Stomach smooth muscle (tissue), 2 donors: ENCODE measurements at regions not wholly inside any gene's neighbourhood (a gene's known extent, or its start where the extent isn't known, plus 50 kb on each side); places are given as distances from the start of the nearest gene placed in this dataset.
"Not testable (repeated sequence)": the region's sequence is repeated elsewhere in the genome, so short reads cannot be mapped to it uniquely, and the experiment has no call there.

Source experiments
- H3K27ac ChIP-seq: one replicate; pipeline ENCODE4 v1.7.0; 2013; ENCODE audit warnings: mild to moderate bottlenecking, low read length, inconsistent platforms
- H3K27me3 ChIP-seq, 2 donors: one replicate each; pipeline ENCODE4 v1.7.0; 2013; ENCODE audit warnings: low read length in 2 of 2; ENCODE audit not compliant: insufficient read depth in 2 of 2, control insufficient read depth in 1 of 2
- H3K36me3 ChIP-seq, 2 donors: one replicate each; pipeline ENCODE4 v1.7.0; 2013; ENCODE audit warnings: low read length in 2 of 2; ENCODE audit not compliant: control insufficient read depth in 2 of 2, insufficient read depth in 2 of 2
- H3K4me1 ChIP-seq: one replicate; pipeline ENCODE4 v1.7.0; 2013; ENCODE audit warnings: low read length; ENCODE audit not compliant: control insufficient read depth, insufficient read depth
- H3K4me3 ChIP-seq, 2 donors: one replicate each; pipeline ENCODE4 v1.7.0; 2013; ENCODE audit warnings: low read length in 2 of 2
- H3K9ac ChIP-seq, 2 donors: one replicate each; pipeline ENCODE4 v1.7.0; 2013; ENCODE audit warnings: low read length in 2 of 2, mild to moderate bottlenecking in 1 of 2
- H3K9me3 ChIP-seq, 2 donors: one replicate each; pipeline ENCODE4 v1.7.0; 2013; ENCODE audit warnings: low read length in 2 of 2; ENCODE audit not compliant: control insufficient read depth in 2 of 2
- donor health status: healthy.
- donor health status: Pancreatic carcinoma.

- H3K27me3 ChIP-seq, H3K9me3 ChIP-seq, H3K9ac ChIP-seq, H3K27ac ChIP-seq, H3K36me3 ChIP-seq, H3K4me3 ChIP-seq, H3K4me1 ChIP-seq: not testable (repeated sequence)
Observed at GRCh38 chr7:32816409-32816948, 75.1 kb downstream of the KBTBD2 start.

DNA sequence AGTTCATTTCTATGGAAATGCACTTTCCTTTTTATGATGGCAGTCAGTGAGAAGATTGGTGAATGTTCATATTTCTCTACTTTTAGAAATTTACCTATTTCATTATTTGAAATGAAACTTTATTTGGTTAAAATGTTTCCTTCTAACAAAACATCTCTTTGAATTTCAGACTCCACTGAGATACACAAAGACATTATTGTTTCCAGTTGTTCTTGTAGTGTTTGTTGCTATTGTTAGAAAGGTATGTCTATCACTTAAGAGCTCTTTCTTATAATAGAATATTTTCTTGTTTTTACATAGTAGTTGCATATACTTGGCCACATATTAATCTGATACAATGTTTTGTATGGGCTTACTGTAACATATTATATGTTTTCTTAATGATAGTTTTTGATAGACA, 76.8 kb downstream of the KBTBD2 start:
- H3K27me3 ChIP-seq, H3K9ac ChIP-seq, H3K9me3 ChIP-seq, H3K36me3 ChIP-seq, H3K27ac ChIP-seq, H3K4me1 ChIP-seq, H3K4me3 ChIP-seq: not testable (repeated sequence)

GRCh38 chr7:32809871-32810270, 81.7 kb downstream of the KBTBD2 start:
- H3K27me3 ChIP-seq = no peaks in the 10 kb centered on the region
- no peaks in the 10 kb centered on the region for H3K4me1 ChIP-seq
- no peak overlapping the region for H3K9ac ChIP-seq
- no peak overlapping the region for H3K4me3 ChIP-seq
- no peaks in the 10 kb centered on the region for H3K36me3 ChIP-seq
- H3K27ac ChIP-seq = no peak overlapping the region
- H3K9me3 ChIP-seq = no peaks in the 10 kb centered on the region

DNA sequence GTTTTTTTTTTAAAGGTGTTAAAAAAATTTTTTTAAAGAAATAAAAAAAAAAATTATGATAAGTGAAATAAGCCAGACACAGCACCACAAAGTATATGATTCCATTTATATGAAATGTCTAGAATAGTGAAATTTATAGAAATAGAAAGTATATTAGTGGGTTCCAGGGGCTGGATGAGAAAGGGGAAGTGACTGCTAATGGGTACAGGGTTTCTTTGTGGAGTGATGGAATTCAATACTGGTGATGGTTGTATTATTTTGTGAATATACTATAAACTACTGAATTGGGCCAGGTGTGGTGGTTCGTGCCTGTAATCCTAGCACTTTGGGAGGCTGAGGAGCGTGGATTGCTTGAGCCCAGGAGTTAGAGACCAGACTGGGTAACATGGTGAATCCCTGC, 82.2 kb downstream of the KBTBD2 start:
- H3K9me3 ChIP-seq = no peaks in the 10 kb centered on the region
- no peak overlapping the region for H3K27ac ChIP-seq
- no peaks in the 10 kb centered on the region for H3K36me3 ChIP-seq
- H3K4me3 ChIP-seq = no peak overlapping the region
- H3K4me1 ChIP-seq = no peaks in the 10 kb centered on the region
- H3K27me3 ChIP-seq = no peaks in the 10 kb centered on the region
- no peak overlapping the region for H3K9ac ChIP-seq

DNA sequence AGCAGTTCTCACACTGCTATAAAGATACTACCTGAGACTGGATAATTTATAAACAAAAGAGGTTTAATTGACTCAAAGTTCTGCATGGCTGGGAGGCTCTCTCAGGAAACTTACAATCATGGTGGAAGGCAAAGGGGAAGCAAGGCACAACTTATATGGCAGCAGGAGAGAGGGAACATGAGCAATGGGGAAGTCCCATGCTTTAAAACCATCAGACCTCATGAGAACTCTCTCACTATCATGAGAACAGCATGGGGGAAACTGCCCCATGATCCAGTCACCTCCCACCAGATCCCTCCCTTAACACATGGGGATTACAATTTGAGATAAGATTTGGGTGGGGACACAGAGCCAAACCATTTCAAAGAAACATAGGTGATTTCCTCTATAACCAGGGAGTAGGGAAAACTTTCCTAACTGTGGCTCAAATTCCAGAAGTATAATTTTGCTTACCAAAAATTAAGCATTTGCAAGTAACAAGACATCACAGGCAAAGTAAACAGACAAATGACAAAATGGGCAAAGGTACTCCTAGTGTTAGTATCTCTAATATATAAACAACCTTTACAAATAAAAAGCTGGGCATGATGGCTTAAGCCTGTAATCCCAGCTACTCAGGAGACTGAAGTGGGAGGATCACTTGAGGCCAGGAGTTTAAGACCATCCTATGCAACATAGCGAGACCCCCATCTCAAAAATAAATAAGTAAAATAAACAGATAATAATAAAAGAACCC, 88.0 kb downstream of the KBTBD2 start:
- H3K4me1 ChIP-seq = no peaks in the 10 kb centered on the region
- no peaks in the 10 kb centered on the region for H3K36me3 ChIP-seq
- no peak overlapping the region for H3K27ac ChIP-seq
- H3K9ac ChIP-seq = no peak overlapping the region
- H3K4me3 ChIP-seq = no peak overlapping the region
- no peaks in the 10 kb centered on the region for H3K9me3 ChIP-seq
- H3K27me3 ChIP-seq = no peaks in the 10 kb centered on the region

DNA sequence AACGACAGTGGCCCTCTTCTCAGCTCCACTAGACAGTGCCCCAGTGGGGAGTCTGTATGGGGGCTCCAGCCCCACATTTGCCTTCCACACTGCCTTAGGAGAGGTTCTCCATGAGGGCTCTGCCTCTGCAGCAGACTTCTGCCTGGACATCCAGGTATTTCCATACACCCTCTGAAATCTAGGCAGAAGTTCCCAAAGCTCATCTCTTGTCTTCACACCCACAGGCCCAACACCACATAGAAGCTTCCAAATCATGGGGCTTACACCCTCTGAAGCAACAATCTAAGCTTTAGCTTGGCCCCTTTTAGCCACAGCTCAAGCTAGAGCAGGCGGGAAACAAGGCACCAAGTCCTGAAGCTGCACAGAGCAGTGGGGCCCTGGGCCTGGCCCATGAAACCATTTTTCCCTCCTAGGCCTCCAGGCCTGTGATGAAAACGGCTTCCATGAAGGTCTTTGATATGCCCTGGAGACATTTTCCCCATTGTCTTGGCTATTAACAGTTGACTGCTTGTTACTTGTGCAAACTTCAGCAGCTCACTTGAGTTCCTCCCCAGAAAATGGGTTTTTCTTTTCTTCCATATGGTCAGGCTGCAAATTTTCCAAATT, 89.2 kb downstream of the KBTBD2 start:
- H3K9me3 ChIP-seq = no peaks in the 10 kb centered on the region
- H3K27ac ChIP-seq = no peak overlapping the region
- H3K27me3 ChIP-seq = no peaks in the 10 kb centered on the region
- H3K36me3 ChIP-seq = no peaks in the 10 kb centered on the region
- no peak overlapping the region for H3K9ac ChIP-seq
- H3K4me3 ChIP-seq = no peak overlapping the region
- H3K4me1 ChIP-seq = no peaks in the 10 kb centered on the region

DNA sequence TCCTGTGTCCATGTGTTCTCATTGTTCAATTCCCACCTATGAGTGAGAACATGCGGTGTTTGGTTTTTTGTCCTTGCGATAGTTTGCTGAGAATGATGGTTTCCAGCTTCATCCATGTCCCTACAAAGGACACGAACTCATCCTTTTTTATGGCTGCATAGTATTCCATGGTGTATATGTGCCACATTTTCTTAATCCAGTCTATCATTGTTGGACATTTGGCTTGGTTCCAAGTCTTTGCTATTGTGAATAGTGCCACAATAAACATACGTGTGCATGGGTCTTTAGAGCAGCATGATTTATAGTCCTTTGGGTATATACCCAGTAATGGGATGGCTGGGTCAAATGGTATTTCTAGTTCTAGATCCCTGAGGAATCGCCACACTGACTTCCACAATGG, 98.5 kb downstream of the KBTBD2 start:
- H3K4me1 ChIP-seq, H3K27me3 ChIP-seq, H3K9me3 ChIP-seq, H3K27ac ChIP-seq, H3K4me3 ChIP-seq, H3K9ac ChIP-seq, H3K36me3 ChIP-seq: not testable (repeated sequence)

- H3K27me3 ChIP-seq, H3K9me3 ChIP-seq, H3K9ac ChIP-seq, H3K36me3 ChIP-seq, H3K4me1 ChIP-seq, H3K4me3 ChIP-seq, H3K27ac ChIP-seq: not testable (repeated sequence)
Observed at GRCh38 chr7:32790766-32791430, 100.7 kb downstream of the KBTBD2 start.

DNA sequence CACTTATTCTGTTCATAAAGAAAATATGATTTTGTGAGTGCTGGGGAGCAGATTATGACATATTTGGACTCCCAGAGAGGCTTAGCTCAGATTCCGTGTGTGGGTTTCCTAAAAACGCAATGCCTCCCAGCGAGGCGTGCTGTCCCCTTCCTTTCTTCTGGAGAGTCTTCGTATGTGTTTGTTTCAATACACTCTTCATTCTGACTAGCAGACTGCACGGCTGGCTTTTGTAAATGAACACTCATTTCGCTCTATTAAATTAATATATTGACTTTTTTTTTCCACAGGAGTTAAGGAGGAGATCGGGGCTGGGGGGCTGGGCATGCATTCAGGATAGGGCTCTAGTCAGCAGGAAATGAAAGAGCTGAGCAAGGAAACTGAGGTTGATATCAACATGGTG, 102.3 kb downstream of the KBTBD2 start:
- H3K4me1 ChIP-seq, H3K4me3 ChIP-seq, H3K36me3 ChIP-seq, H3K9ac ChIP-seq, H3K9me3 ChIP-seq, H3K27ac ChIP-seq, H3K27me3 ChIP-seq: not testable (repeated sequence)

DNA sequence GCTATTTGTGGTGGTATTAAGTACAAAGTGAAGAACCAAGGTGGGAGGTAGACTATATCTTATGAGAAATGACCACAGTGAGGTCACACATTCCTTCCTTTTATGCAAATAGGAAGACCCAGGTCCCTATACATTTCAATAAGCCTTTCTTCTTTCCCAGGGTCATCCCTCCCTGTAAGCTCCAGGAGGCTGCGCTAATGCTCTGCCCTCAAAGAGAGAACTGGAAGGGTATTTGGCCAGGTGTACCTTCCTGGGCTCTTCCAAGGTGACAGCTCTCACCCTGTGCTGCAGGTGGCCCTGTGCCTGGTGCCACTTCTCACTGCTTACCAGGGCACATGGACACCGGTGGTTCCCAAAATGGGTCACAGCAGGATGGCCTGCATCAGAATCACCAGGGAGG, 103.4 kb downstream of the KBTBD2 start:
- not testable (repeated sequence) for H3K9me3 ChIP-seq, H3K9ac ChIP-seq, H3K4me1 ChIP-seq, H3K4me3 ChIP-seq, H3K36me3 ChIP-seq, H3K27me3 ChIP-seq, H3K27ac ChIP-seq

- H3K9me3 ChIP-seq, H3K4me3 ChIP-seq, H3K4me1 ChIP-seq, H3K27me3 ChIP-seq, H3K36me3 ChIP-seq, H3K27ac ChIP-seq, H3K9ac ChIP-seq: not testable (repeated sequence)
Observed at GRCh38 chr7:32785365-32785944, 106.1 kb downstream of the KBTBD2 start.
